Naive thymus-derived CD4-positive, alpha-beta T cell (primary cell): ENCODE measurements at regions not wholly inside any gene's neighbourhood (a gene's known extent, or its start where the extent isn't known, plus 50 kb on each side); places are given as distances from the start of the nearest gene placed in this dataset.
A peak's percentile ranks its signal among the peaks of the same experiment; 100 is the strongest.

ENCODE experiments used
- ATAC-seq: fragments of 150-1000 bp; cut with Tn5 transposase; 2 replicates; pipeline ENCODE4 v1.10.0; 2021; ENCODE audit warnings: mild to moderate bottlenecking, moderate library complexity
- CTCF ChIA-PET: fragments of 350-600 bp; sonication (Branson Sonifier 250); formaldehyde crosslinking; loops from one replicate; lab custom pipeline; 2021; ENCODE audit warnings: antibody characterized with exemption; lab: Charles Lee
- POLR2A ChIA-PET: fragments of 350-600 bp; sonication (Branson Sonifier 250); formaldehyde crosslinking; loops from one replicate; lab custom pipeline; 2021; ENCODE audit warnings: antibody characterized with exemption, inconsistent platforms; lab: Charles Lee
- DNase-seq, 9 donors: peaks; one replicate each; pipeline versions ENCODE4 v3.0.0 to v3.0.0-alpha.2; 2020 to 2022; ENCODE audit warnings: mixed read lengths in 1 of 9
- H3K27ac ChIP-seq: one replicate; pipeline ENCODE4 v1.7.0; 2013; ENCODE audit warnings: mild to moderate bottlenecking, low read depth, low read length, moderate library complexity
- H3K27me3 ChIP-seq, 2 donors: one replicate each; pipeline ENCODE4 v1.7.0; 2013; ENCODE audit warnings: low read length in 2 of 2, mild to moderate bottlenecking in 2 of 2, moderate library complexity in 2 of 2; ENCODE audit not compliant: control insufficient read depth in 2 of 2, insufficient read depth in 2 of 2
- H3K36me3 ChIP-seq, 3 experiments: 1 replicate in 2 of 3; 2 replicates in 1 of 3; pipeline ENCODE4 v1.7.0; 2013; ENCODE audit warnings: low read length in 3 of 3, mild to moderate bottlenecking in 3 of 3, moderate library complexity in 1 of 3; ENCODE audit not compliant: insufficient read depth in 3 of 3, control insufficient read depth in 2 of 3
- H3K4me1 ChIP-seq, 2 donors: one replicate each; pipeline ENCODE4 v1.7.0; 2013; ENCODE audit warnings: low read length in 2 of 2, mild to moderate bottlenecking in 2 of 2, moderate library complexity in 1 of 2; ENCODE audit not compliant: control insufficient read depth in 2 of 2, insufficient read depth in 2 of 2
- H3K4me3 ChIP-seq: 2 replicates; pipeline ENCODE4 v1.7.0; 2013; ENCODE audit warnings: mild to moderate bottlenecking, low read length
- H3K9me3 ChIP-seq, 3 experiments: 1 replicate in 2 of 3; 2 replicates in 1 of 3; pipeline ENCODE4 v1.7.0; 2013; ENCODE audit warnings: low read length in 3 of 3; ENCODE audit not compliant: control insufficient read depth in 2 of 3
- H3K27ac Mint-ChIP-seq, 9 donors: one replicate each; pipeline ENCODE4 v1.8.0; 2020 to 2022; ENCODE audit warnings: mixed read lengths in 9 of 9, mild to moderate bottlenecking in 8 of 9, moderate library complexity in 5 of 9, inconsistent platforms in 2 of 9
- H3K27me3 Mint-ChIP-seq, 5 donors: one replicate each; pipeline ENCODE4 v1.8.0; 2021 to 2022; ENCODE audit warnings: mixed read lengths in 5 of 5, mild to moderate bottlenecking in 1 of 5
- H3K36me3 Mint-ChIP-seq, 5 donors: one replicate each; pipeline ENCODE4 v1.8.0; 2020 to 2022; ENCODE audit warnings: mixed read lengths in 5 of 5, mild to moderate bottlenecking in 3 of 5, inconsistent platforms in 1 of 5
- H3K4me1 Mint-ChIP-seq, 7 donors: one replicate each; pipeline ENCODE4 v1.8.0; 2020 to 2022; ENCODE audit warnings: mixed read lengths in 7 of 7, mild to moderate bottlenecking in 3 of 7, inconsistent platforms in 1 of 7
- H3K4me3 Mint-ChIP-seq, 10 donors: one replicate each; pipeline ENCODE4 v1.8.0; 2020 to 2022; ENCODE audit warnings: mild to moderate bottlenecking in 10 of 10, mixed read lengths in 10 of 10, moderate library complexity in 6 of 10, inconsistent platforms in 2 of 10
- H3K9me3 Mint-ChIP-seq, 11 donors: one replicate each; pipeline ENCODE4 v1.8.0; 2020 to 2022; ENCODE audit warnings: mixed read lengths in 11 of 11, mild to moderate bottlenecking in 4 of 11, inconsistent platforms in 1 of 11, moderate library complexity in 1 of 11
- intact Hi-C, 2 donors: fragments of 100-400 bp; cut with micrococcal nuclease; formaldehyde crosslinking; loops; one replicate each; pipeline ENCODE4 v1.15.1; 2023

GRCh38 chr6:90384720-90385119 is 88.1 kb upstream of the BACH2 start:
- H3K4me1 Mint-ChIP-seq: peaks cover 6 to 50% (median 31%) of the 10 kb centered on the region in 7 donors
- no peaks in the 10 kb centered on the region for H3K36me3 ChIP-seq
- POLR2A ChIA-PET: interaction anchor here (1.0 kb wide), 1 partner anchor 43 kb away, joined by 3 read pairs; no protein-coding TSS in a partner anchor
- ATAC-seq (no peak), DNase-seq (no peak)
- no peaks in the 10 kb centered on the region for H3K9me3 Mint-ChIP-seq
- H3K4me3 ChIP-seq: no peak overlapping the region
- H3K27ac ChIP-seq: no peak overlapping the region
- H3K27me3 Mint-ChIP-seq: peaks cover 0 to 22% (median 0%) of the 10 kb centered on the region in 5 donors
- intact Hi-C loops: loop anchor here in 1 of 2 donors (5.0 kb wide), 1 partner anchor 67 kb away; no protein-coding TSS in a partner anchor
- H3K36me3 Mint-ChIP-seq: no peaks in the 10 kb centered on the region
- H3K4me1 ChIP-seq: peaks cover 8 to 10% of the 10 kb centered on the region in 2 donors
- H3K27ac Mint-ChIP-seq: no peak overlapping the region
- no peaks in the 10 kb centered on the region for H3K9me3 ChIP-seq
- H3K27me3 ChIP-seq: no peaks in the 10 kb centered on the region
- CTCF ChIA-PET: interaction anchor here (1.1 kb wide), 1 partner anchor 8 kb away, joined by 4 read pairs; no protein-coding TSS in a partner anchor
- H3K4me3 Mint-ChIP-seq: no peak overlapping the region

- H3K4me1 ChIP-seq: peaks cover 8 to 10% of the 10 kb centered on the region in 2 donors
- Mint-ChIP-seq H3K27me3 (peaks cover 0 to 22% (median 0%) of the 10 kb centered on the region in 5 donors), H3K36me3 (no peaks in the 10 kb centered on the region), H3K27ac (peak overlapping the region in 6 of 9 donors; percentile 3 to 39 (median 28)), H3K9me3 (peaks cover 0 to 2% (median 0%) of the 10 kb centered on the region in 11 donors), H3K4me3 (peak overlapping the region in 7 of 10 donors; percentile 0 to 60 (median 21)), H3K4me1 (peaks cover 6 to 41% (median 25%) of the 10 kb centered on the region in 7 donors)
- H3K36me3 ChIP-seq: no peaks in the 10 kb centered on the region
- CTCF ChIA-PET: interaction anchor here (0.7 to 1.0 kb wide), 3 partner anchors 10 to 340 kb away, joined by 3 to 9 read pairs (median 6); no protein-coding TSS in a partner anchor
- H3K4me3 ChIP-seq: no peak overlapping the region
- intact Hi-C loops: loop anchor here in 1 of 2 donors (5.0 kb wide), 1 partner anchor 66 kb away; no protein-coding TSS in a partner anchor
- POLR2A ChIA-PET: interaction anchor here (0.7 to 0.9 kb wide), 2 partner anchors 14 to 346 kb away, joined by 3 to 5 read pairs; no protein-coding TSS in a partner anchor
- H3K27ac ChIP-seq: no peak overlapping the region
- DNase-seq (peak in 6 of 9 donors; percentile 16 to 50 (median 22)), ATAC-seq (peak; percentile 67)
- H3K27me3 ChIP-seq: no peaks in the 10 kb centered on the region
- no peaks in the 10 kb centered on the region for H3K9me3 ChIP-seq
These were observed 86.7 kb upstream of the BACH2 start for GRCh38 chr6:90383196-90383822.

GRCh38 chr6:90382760-90383159 is 86.1 kb upstream of the BACH2 start:
- Histone ChIP-seq H3K27ac (no peak overlapping the region), H3K36me3 (no peaks in the 10 kb centered on the region), H3K4me3 (no peak overlapping the region), H3K27me3 (no peaks in the 10 kb centered on the region), H3K9me3 (no peaks in the 10 kb centered on the region), H3K4me1 (peaks cover 8 to 10% of the 10 kb centered on the region in 2 donors)
- peak overlapping the region in 5 of 9 donors; percentile 19 to 48 (median 39) for H3K27ac Mint-ChIP-seq
- ATAC-seq (no peak), DNase-seq (no peak)
- intact Hi-C loops: loop anchor here in 1 of 2 donors (5.0 kb wide), 1 partner anchor 65 kb away; no protein-coding TSS in a partner anchor
- peaks cover 0 to 24% (median 0%) of the 10 kb centered on the region in 5 donors for H3K27me3 Mint-ChIP-seq
- peaks cover 6 to 37% (median 24%) of the 10 kb centered on the region in 7 donors for H3K4me1 Mint-ChIP-seq
- ChIA-PET POLR2A (interaction anchor here (0.7 to 0.9 kb wide), 2 partner anchors 15 to 345 kb away, joined by 3 to 5 read pairs; no protein-coding TSS in a partner anchor), CTCF (interaction anchor here (0.7 to 1.0 kb wide), 3 partner anchors 11 to 340 kb away, joined by 3 to 9 read pairs (median 6); no protein-coding TSS in a partner anchor)
- H3K9me3 Mint-ChIP-seq: peaks cover 0 to 3% (median 0%) of the 10 kb centered on the region in 11 donors
- H3K4me3 Mint-ChIP-seq: peak overlapping the region in 6 of 10 donors; percentile 0 to 60 (median 21)
- H3K36me3 Mint-ChIP-seq: no peaks in the 10 kb centered on the region

GRCh38 chr6:90375681-90376439 is 79.2 kb upstream of the BACH2 start:
- no peaks in the 10 kb centered on the region for H3K4me1 ChIP-seq
- ChIA-PET POLR2A (no interaction called here), CTCF (interaction anchor here (0.7 to 1.0 kb wide), 2 partner anchors 40 to 436 kb away, joined by 3 read pairs; no protein-coding TSS in a partner anchor)
- Mint-ChIP-seq H3K9me3 (peaks cover 0 to 3% (median 0%) of the 10 kb centered on the region in 11 donors), H3K27ac (peak overlapping the region in 1 of 9 donors; percentile 27), H3K4me3 (no peak overlapping the region), H3K36me3 (no peaks in the 10 kb centered on the region), H3K27me3 (peaks cover 0 to 11% (median 0%) of the 10 kb centered on the region in 5 donors), H3K4me1 (peaks cover 0 to 2% (median 2%) of the 10 kb centered on the region in 7 donors)
- no peak overlapping the region for H3K4me3 ChIP-seq
- ATAC-seq: peak; percentile 90
- H3K9me3 ChIP-seq: no peaks in the 10 kb centered on the region
- H3K27ac ChIP-seq: no peak overlapping the region
- intact Hi-C loops: no loop called here
- no peaks in the 10 kb centered on the region for H3K27me3 ChIP-seq
- no peak for DNase-seq
- no peaks in the 10 kb centered on the region for H3K36me3 ChIP-seq

GRCh38 chr6:90374201-90374600 is 77.6 kb upstream of the BACH2 start:
- POLR2A ChIA-PET: no interaction called here
- Mint-ChIP-seq H3K4me3 (no peak overlapping the region), H3K27ac (peak overlapping the region in 1 of 9 donors; percentile 86), H3K4me1 (peaks cover 0 to 16% (median 8%) of the 10 kb centered on the region in 7 donors), H3K27me3 (peaks cover 0 to 10% (median 0%) of the 10 kb centered on the region in 5 donors), H3K36me3 (no peaks in the 10 kb centered on the region), H3K9me3 (peaks cover 0 to 3% (median 0%) of the 10 kb centered on the region in 11 donors)
- CTCF ChIA-PET: interaction anchor here (1.3 kb wide), 1 partner anchor 19 kb away, joined by 6 read pairs; no protein-coding TSS in a partner anchor
- H3K9me3 ChIP-seq: no peaks in the 10 kb centered on the region
- DNase-seq (no peak), ATAC-seq (no peak)
- no peaks in the 10 kb centered on the region for H3K27me3 ChIP-seq
- no peaks in the 10 kb centered on the region for H3K36me3 ChIP-seq
- H3K27ac ChIP-seq: no peak overlapping the region
- intact Hi-C loops: no loop called here
- H3K4me3 ChIP-seq: no peak overlapping the region
- H3K4me1 ChIP-seq: no peaks in the 10 kb centered on the region

GRCh38 chr6:90372885-90373284 is 76.2 kb upstream of the BACH2 start:
- DNase-seq (no peak), ATAC-seq (no peak)
- Mint-ChIP-seq H3K4me1 (peaks cover 0 to 21% (median 8%) of the 10 kb centered on the region in 7 donors), H3K4me3 (no peak overlapping the region), H3K27me3 (peaks cover 0 to 9% (median 0%) of the 10 kb centered on the region in 5 donors), H3K9me3 (peaks cover 0 to 1% (median 0%) of the 10 kb centered on the region in 11 donors), H3K27ac (no peak overlapping the region), H3K36me3 (no peaks in the 10 kb centered on the region)
- no peak overlapping the region for H3K4me3 ChIP-seq
- CTCF ChIA-PET: interaction anchor here (1.5 kb wide), 1 partner anchor 15 kb away, joined by 3 read pairs; no protein-coding TSS in a partner anchor
- H3K27ac ChIP-seq: no peak overlapping the region
- no peaks in the 10 kb centered on the region for H3K36me3 ChIP-seq
- POLR2A ChIA-PET: no interaction called here
- H3K27me3 ChIP-seq: no peaks in the 10 kb centered on the region
- no peaks in the 10 kb centered on the region for H3K9me3 ChIP-seq
- H3K4me1 ChIP-seq: no peaks in the 10 kb centered on the region
- intact Hi-C loops: no loop called here
